Fibroblast of the aortic adventitia (primary cell): ENCODE measurements at regions not wholly inside any gene's neighbourhood (a gene's known extent, or its start where the extent isn't known, plus 50 kb on each side); places are given as distances from the start of the nearest gene placed in this dataset.
"Not testable (repeated sequence)": the region's sequence is repeated elsewhere in the genome, so short reads cannot be mapped to it uniquely, and the experiment has no call there.

ENCODE experiments used
- DNase-seq: peaks from one replicate; pipeline ENCODE4 v3.0.0-alpha.2; 2010; ENCODE audit warnings: low read depth
- H3K4me3 ChIP-seq: 2 replicates; pipeline ENCODE4 v1.5.1; 2011; ENCODE audit warnings: low read depth, mild to moderate bottlenecking, control low read depth, low read length, moderate library complexity
- CTCF ChIP-seq: IDR thresholded peaks from 2 replicates; pipeline ENCODE4 v1.5.1; 2011; ENCODE audit warnings: mild to moderate bottlenecking, low read length, control low read depth, inconsistent platforms; ENCODE audit not compliant: insufficient read depth

GRCh38 chr12:46065412-46066166 lies 75.2 kb upstream of the SCAF11 start:
- no peak overlapping the region for H3K4me3 ChIP-seq
- no peak for TF ChIP-seq CTCF
- DNase-seq: no peak

GRCh38 chr12:46064548-46064947 lies 74.2 kb upstream of the SCAF11 start:
- TF ChIP-seq CTCF: no peak
- H3K4me3 ChIP-seq: no peak overlapping the region
- DNase-seq: no peak

- DNase-seq: not testable (repeated sequence)
Measured at GRCh38 chr12:46058697-46059096, 68.3 kb upstream of the SCAF11 start.

GRCh38 chr12:46050805-46051204 lies 60.4 kb upstream of the SCAF11 start:
- TF ChIP-seq CTCF: no peak
- H3K4me3 ChIP-seq: no peak overlapping the region
- no peak for DNase-seq

More at GRCh38 chr12:46058697-46059096, 68.3 kb upstream of the SCAF11 start:
- H3K4me3 ChIP-seq: not testable (repeated sequence)

GRCh38 chr12:46049665-46050064 lies 59.3 kb upstream of the SCAF11 start:
- no peak for TF ChIP-seq CTCF

GRCh38 chr12:46046436-46046835 lies 56.1 kb upstream of the SCAF11 start:
- DNase-seq: no peak
- H3K4me3 ChIP-seq: no peak overlapping the region
- TF ChIP-seq CTCF: no peak

More at GRCh38 chr12:46049665-46050064, 59.3 kb upstream of the SCAF11 start:
- DNase-seq: no peak
- H3K4me3 ChIP-seq: no peak overlapping the region

GRCh38 chr12:46043972-46044520 lies 53.7 kb upstream of the SCAF11 start:
- no peak for TF ChIP-seq CTCF
- H3K4me3 ChIP-seq: no peak overlapping the region
- DNase-seq: no peak
